Panc1 (cell line): ENCODE measurements at regions not wholly inside any gene's neighbourhood (a gene's known extent, or its start where the extent isn't known, plus 50 kb on each side); places are given as distances from the start of the nearest gene placed in this dataset.

Experiments
- ATAC-seq: fragments of 200-7000 bp; cut with Tn5 transposase; 2 replicates; pipeline ENCODE4 v1.9.1; 2020; ENCODE audit warnings: mild to moderate bottlenecking, moderate library complexity
- BruUV-seq: library from RNA; stranded (reverse); fragments of 400-500 nt; replicated peaks from 2 replicates; lab custom pipeline; 2021; lab: Mats Ljungman, UMichigan
- CTCF ChIA-PET: fragments of 300-600 bp; sonication (Branson Sonifier 250); formaldehyde crosslinking; loops from one replicate; lab custom pipeline; 2022; ENCODE audit warnings: antibody characterized with exemption; lab: Charles Lee
- POLR2A ChIA-PET: fragments of 300-600 bp; sonication (Branson Sonifier 250); formaldehyde crosslinking; loops from one replicate; lab custom pipeline; 2022; ENCODE audit warnings: antibody characterized with exemption; lab: Charles Lee
- DNase-seq: peaks from one replicate; pipeline ENCODE4 v3.0.0-alpha.2; 2010; ENCODE audit warnings: low read depth, low spot score
- H3K27ac ChIP-seq: 2 replicates; pipeline ENCODE4 v1.5.1; 2011; ENCODE audit warnings: mild to moderate bottlenecking, low read length, inconsistent platforms
- H3K27me3 ChIP-seq: fragments of 200-500 bp; sonication (Bioruptor generic); 2 replicates; pipeline ENCODE4 v1.6.0; 2014; ENCODE audit warnings: low read length, inconsistent platforms; ENCODE audit not compliant: control insufficient read depth, insufficient read depth
- H3K36me3 ChIP-seq: fragments of 200-500 bp; sonication (Bioruptor generic); 2 replicates; pipeline ENCODE4 v1.5.1; 2014; ENCODE audit warnings: inconsistent platforms, mild to moderate bottlenecking, low read length, moderate library complexity; ENCODE audit not compliant: control insufficient read depth, insufficient read depth
- H3K4me1 ChIP-seq: 2 replicates; pipeline ENCODE4 v1.5.1; 2011; ENCODE audit warnings: inconsistent platforms, mild to moderate bottlenecking, low read length, moderate library complexity; ENCODE audit not compliant: control insufficient read depth, insufficient read depth
- H3K4me3 ChIP-seq, 2 experiments: 2 replicates each; pipeline ENCODE4 v1.5.1; 2011 to 2012; ENCODE audit warnings: low read depth in 2 of 2, low read length in 2 of 2, mild to moderate bottlenecking in 2 of 2, inconsistent platforms in 1 of 2, moderate library complexity in 1 of 2
- H3K9me3 ChIP-seq: fragments of 200-500 bp; sonication (Bioruptor generic); 2 replicates; pipeline ENCODE4 v1.5.1; 2014; ENCODE audit warnings: low read depth, mild to moderate bottlenecking, inconsistent platforms, low read length, moderate library complexity; ENCODE audit not compliant: control insufficient read depth, insufficient read depth
- CTCF ChIP-seq: fragments of 450-650 bp; IDR thresholded peaks from 2 replicates; pipeline ENCODE4 v1.5.1; 2017; ENCODE audit warnings: mild to moderate bottlenecking
- POLR2AphosphoS5 ChIP-seq: IDR thresholded peaks from 2 replicates; pipeline ENCODE4 v1.6.1; 2012; ENCODE audit warnings: mild to moderate bottlenecking, low read depth, low read length, moderate library complexity
- REST ChIP-seq, 2 experiments: IDR thresholded peaks; 2 replicates each; pipeline ENCODE4 v1.6.1; 2011 to 2012; ENCODE audit warnings: low read depth in 2 of 2, control low read depth in 1 of 2, low read length in 1 of 2, mild to moderate bottlenecking in 1 of 2, moderate library complexity in 1 of 2; ENCODE audit not compliant: insufficient read depth in 1 of 2
- SIN3A ChIP-seq: IDR thresholded peaks from 2 replicates; pipeline ENCODE4 v1.6.1; 2012; ENCODE audit warnings: low read depth, mild to moderate bottlenecking, low read length, moderate library complexity, borderline replicate concordance; ENCODE audit not compliant: insufficient read depth
- TCF7L2 ChIP-seq: IDR thresholded peaks from 2 replicates; pipeline ENCODE4 v1.6.1; 2011; ENCODE audit warnings: mild to moderate bottlenecking, low read depth, low read length, inconsistent platforms
- in situ Hi-C: cut with HindIII; loops from 2 replicates; pipeline ENCODE4 v1.10.0; 2016; ENCODE audit warnings: low sequenced_read_pairs, low pct_unique_long_range_greater_than_20kb
- intact Hi-C: fragments of 100-400 bp; cut with micrococcal nuclease; formaldehyde crosslinking; loops from one replicate; pipeline ENCODE4 v1.10.0; 2022; ENCODE audit not compliant: unreplicated experiment

- TF ChIP-seq TCF7L2 = no peak
- TF ChIP-seq CTCF = no peak
- TF ChIP-seq REST (IDR thresholded peaks at IDR 0.05; ENCODE audit: insufficient read depth in 1 of 2, low read depth in 2 of 2, low read length in 1 of 2) = no peak
- TF ChIP-seq POLR2AphosphoS5 = no peak
- TF ChIP-seq SIN3A = no peak
- H3K36me3 ChIP-seq = no peaks in the 10 kb centered on the region
- no peak overlapping the region for H3K27ac ChIP-seq
- no TSS peak for BruUV-seq
- H3K4me1 ChIP-seq = peaks cover 5% of the 10 kb centered on the region; the same call in 1 of the 2 replicates
- no peak for ATAC-seq
- ChIA-PET CTCF (interaction anchor here (0.6 kb wide), 1 partner anchor 218 kb away, joined by 4 read pairs; no protein-coding TSS in a partner anchor), POLR2A (no interaction called here)
- intact Hi-C loops (no loop called here), in situ Hi-C loops (no loop called here)
- no peak overlapping the region for H3K4me3 ChIP-seq
- H3K9me3 ChIP-seq = no peaks in the 10 kb centered on the region
- DNase-seq = no peak
- no peaks in the 10 kb centered on the region for H3K27me3 ChIP-seq
Measured at GRCh38 chr6:140977403-140977802, 1155.3 kb upstream of the GJE1 start.

GRCh38 chr6:140976806-140977205, 1155.9 kb upstream of the GJE1 start:
- H3K4me1 ChIP-seq = peaks cover 5% of the 10 kb centered on the region; the same call in 1 of the 2 replicates
- no TSS peak for BruUV-seq
- H3K9me3 ChIP-seq = no peaks in the 10 kb centered on the region
- TF ChIP-seq SIN3A (no peak), CTCF (no peak), POLR2AphosphoS5 (no peak), REST (IDR thresholded peaks at IDR 0.05; ENCODE audit: insufficient read depth in 1 of 2, low read depth in 2 of 2, low read length in 1 of 2) (no peak), TCF7L2 (no peak)
- in situ Hi-C loops = no loop called here
- ChIA-PET POLR2A (no interaction called here), CTCF (no interaction called here)
- ATAC-seq = no peak
- H3K27ac ChIP-seq = no peak overlapping the region; the same call in 1 of the 2 replicates
- intact Hi-C loops = no loop called here
- DNase-seq = no peak
- no peaks in the 10 kb centered on the region for H3K27me3 ChIP-seq
- no peaks in the 10 kb centered on the region for H3K36me3 ChIP-seq
- H3K4me3 ChIP-seq = no peak overlapping the region
